K562 (cell line): ENCODE measurements at regions not wholly inside any gene's neighbourhood (a gene's known extent, or its start where the extent isn't known, plus 50 kb on each side); places are given as distances from the start of the nearest gene placed in this dataset.

Experiments used
- ATAC-seq: fragments of 200-7000 bp; cut with Tn5 transposase; 3 replicates; pipeline ENCODE4 v1.9.1; 2020; ENCODE audit warnings: moderate library complexity
- BruUV-seq: library from RNA; stranded (reverse); fragments of 400-500 nt; replicated peaks from 2 replicates; lab custom pipeline; 2021; lab: Mats Ljungman, UMichigan
- CTCF ChIA-PET: fragments of 300-600 bp; formaldehyde crosslinking; extraction: SDS; loops from one replicate; lab custom pipeline; 2021; ENCODE audit warnings: low intra/inter-chr PET ratio; lab: Yijun Ruan, JAX
- POLR2A ChIA-PET: fragments of 300-600, 350-650 bp; sonication (Branson Sonifier 250); formaldehyde crosslinking; extraction: SDS; loops from one replicate; lab custom pipeline; 2021; ENCODE audit warnings: antibody characterized with exemption, inconsistent platforms; lab: Yijun Ruan, JAX
- DNase-seq, 4 experiments: peaks; one replicate each; pipeline versions ENCODE4 v3.0.0 to v3.0.0-alpha.2; 2011 to 2018; ENCODE audit warnings: low spot score in 3 of 4, mixed read lengths in 3 of 4; ENCODE audit errors: extremely low read depth in 1 of 4
- FAIRE-seq: peaks from 2 replicates; lab custom pipeline; 2011; peaks lifted over from hg19 to GRCh38; lab: Jason Lieb, UNC
- H2AFZ ChIP-seq: 2 replicates; pipeline ENCODE4 v1.6.0; 2011; ENCODE audit warnings: low read depth, low read length, control low read depth, inconsistent platforms
- H3K27ac ChIP-seq: fragments of 200-600 bp; 3 replicates; pipeline ENCODE4 v1.8.0; 2011; ENCODE audit warnings: low read depth, mild to moderate bottlenecking, control low read depth, inconsistent platforms, low read length, moderate library complexity, mixed read lengths; ENCODE audit errors: extremely low read depth
- H3K27me3 ChIP-seq, 2 experiments: fragments of 300-600 bp in 1 of 2; 2 replicates in 1 of 2; 3 replicates in 1 of 2; pipeline versions ENCODE4 v1.6.0 to v1.8.0; 2011; ENCODE audit warnings: inconsistent platforms in 2 of 2, low read length in 2 of 2, mild to moderate bottlenecking in 1 of 2, mixed read lengths in 1 of 2, moderate library complexity in 1 of 2; ENCODE audit not compliant: control insufficient read depth in 2 of 2, insufficient read depth in 2 of 2
- H3K36me3 ChIP-seq: fragments of 300-600 bp; 3 replicates; pipeline ENCODE4 v1.8.0; 2011; ENCODE audit warnings: mild to moderate bottlenecking, low read length, inconsistent platforms; ENCODE audit not compliant: control insufficient read depth, insufficient read depth
- H3K4me1 ChIP-seq, 2 experiments: fragments of 200-600 bp in 1 of 2; replicated peaks in 1 of 2; 2 replicates in 1 of 2; 3 replicates in 1 of 2; pipeline versions ENCODE4 v1.5.1 to v1.8.0; 2011; ENCODE audit warnings: inconsistent platforms in 2 of 2, low read length in 2 of 2, mild to moderate bottlenecking in 1 of 2, mixed read lengths in 1 of 2, moderate library complexity in 1 of 2; ENCODE audit not compliant: control insufficient read depth in 2 of 2, insufficient read depth in 2 of 2
- H3K4me2 ChIP-seq: 2 replicates; pipeline ENCODE4 v1.6.1; 2011; ENCODE audit warnings: low read length, control low read depth, inconsistent platforms, mixed read lengths; ENCODE audit not compliant: insufficient read depth
- H3K4me3 ChIP-seq: fragments of 200-600 bp; sonication (generic), shearing (Covaris generic); 2 replicates; pipeline ENCODE4 v1.5.1; 2016; ENCODE audit warnings: control low read depth, inconsistent platforms
- H3K79me2 ChIP-seq: fragments of 200-600 bp; 3 replicates; pipeline ENCODE4 v1.8.0; 2011; ENCODE audit warnings: low read length, inconsistent platforms; ENCODE audit not compliant: control insufficient read depth, insufficient read depth
- H3K9ac ChIP-seq, 2 experiments: 2 replicates each; pipeline versions ENCODE4 v1.6.0 to v1.6.1; 2011; ENCODE audit warnings: low read depth in 2 of 2, low read length in 2 of 2, control low read depth in 1 of 2, inconsistent platforms in 1 of 2, mild to moderate bottlenecking in 1 of 2, mixed read lengths in 1 of 2; ENCODE audit not compliant: insufficient read depth in 1 of 2
- H3K9me1 ChIP-seq: one replicate; pipeline ENCODE4 v1.6.0; 2011; ENCODE audit warnings: inconsistent platforms, mild to moderate bottlenecking, low read length, moderate library complexity; ENCODE audit not compliant: control insufficient read depth, insufficient read depth
- H3K9me3 ChIP-seq: replicated peaks from 2 replicates; pipeline ENCODE4 v1.5.1; 2011; ENCODE audit warnings: low read depth, low read length, inconsistent platforms; ENCODE audit not compliant: control insufficient read depth, insufficient read depth
- H4K20me1 ChIP-seq: replicated peaks from 2 replicates; pipeline ENCODE4 v1.6.1; 2011; ENCODE audit warnings: low read length, inconsistent platforms, mixed read lengths; ENCODE audit not compliant: control insufficient read depth, insufficient read depth
- CEBPB ChIP-seq: fragments of 450-650 bp; IDR thresholded peaks from 2 replicates; pipeline ENCODE4 v1.6.1; 2016; ENCODE audit warnings: missing genetic modification characterization, missing compliant biosample characterization
- E2F3 ChIP-seq: fragments of 250-450 bp; sonication (Bioruptor Pico); IDR thresholded peaks from 2 replicates; pipeline ENCODE4 v1.4.0; 2020; ENCODE audit warnings: mild to moderate bottlenecking
- ELF2 ChIP-seq: fragments of 250-450 bp; sonication (Bioruptor Pico); IDR thresholded peaks from 2 replicates; pipeline ENCODE4 v1.5.0; 2021; ENCODE audit warnings: mild to moderate bottlenecking
- GTF2F1 ChIP-seq: IDR thresholded peaks from 2 replicates; pipeline ENCODE4 v1.6.1; 2011; ENCODE audit warnings: low read depth, low read length, improper control_type of control experiment
- HDAC8 ChIP-seq: fragments of 450-650 bp; IDR thresholded peaks from 2 replicates; pipeline ENCODE4 v1.6.1; 2016; ENCODE audit warnings: mild to moderate bottlenecking, missing genetic modification characterization, moderate library complexity, missing compliant biosample characterization
- HMGN3 ChIP-seq: IDR thresholded peaks from 2 replicates; pipeline ENCODE4 v1.6.1; 2011; ENCODE audit warnings: borderline replicate concordance, low read depth, mild to moderate bottlenecking, mixed read lengths, low read length; ENCODE audit not compliant: insufficient read length; ENCODE audit errors: extremely low read depth
- ILF3 ChIP-seq: fragments of 450-650 bp; IDR thresholded peaks from 2 replicates; pipeline ENCODE4 v1.6.1; 2018; ENCODE audit warnings: antibody characterized with exemption, mild to moderate bottlenecking, moderate library complexity, borderline replicate concordance
- NUFIP1 ChIP-seq: fragments of 450-650 bp; IDR thresholded peaks from 2 replicates; pipeline ENCODE4 v1.6.1; 2018; ENCODE audit not compliant: partially characterized antibody
- PML ChIP-seq: IDR thresholded peaks from 2 replicates; pipeline ENCODE4 v1.6.1; 2012; ENCODE audit warnings: low read length, inconsistent platforms
- RFX5 ChIP-seq: IDR thresholded peaks from 2 replicates; pipeline ENCODE4 v1.6.1; 2011; ENCODE audit warnings: low read depth, mild to moderate bottlenecking, improper control_type of control experiment, low read length
- SIX5 ChIP-seq, 2 experiments: IDR thresholded peaks; 2 replicates each; pipeline ENCODE4 v1.6.1; 2011; ENCODE audit warnings: low read length in 2 of 2, borderline replicate concordance in 1 of 2, low read depth in 1 of 2, mild to moderate bottlenecking in 1 of 2, moderate library complexity in 1 of 2; ENCODE audit not compliant: insufficient read depth in 1 of 2
- SMAD2 ChIP-seq: fragments of 150-350 bp; IDR thresholded peaks from 2 replicates; pipeline ENCODE4 v1.6.1; 2014; ENCODE audit warnings: low read depth, mild to moderate bottlenecking, low read length
- TCF7 ChIP-seq: sonication (generic); IDR thresholded peaks from 2 replicates; pipeline ENCODE4 v1.6.1; 2016; ENCODE audit warnings: antibody characterized with exemption, borderline replicate concordance
- THRA ChIP-seq: fragments of 450-650 bp; IDR thresholded peaks from 2 replicates; pipeline ENCODE4 v1.6.1; 2017; ENCODE audit warnings: mild to moderate bottlenecking, moderate library complexity
- ZBTB34 ChIP-seq: fragments of 250-450 bp; sonication (Bioruptor Pico); IDR thresholded peaks from 2 replicates; pipeline ENCODE4 v1.8.0; 2021; ENCODE audit warnings: mild to moderate bottlenecking, moderate library complexity
- ZMIZ1 ChIP-seq, 2 experiments: fragments of 150-350 bp in 1 of 2; IDR thresholded peaks; 2 replicates each; pipeline ENCODE4 v1.6.1; 2012 to 2016; ENCODE audit warnings: low read depth in 2 of 2, low read length in 2 of 2, mild to moderate bottlenecking in 1 of 2, moderate library complexity in 1 of 2
- ZNF146 ChIP-seq: IDR thresholded peaks from one replicate; pipeline ENCODE4 v1.6.1; 2018; ENCODE audit warnings: missing compliant biosample characterization; ENCODE audit not compliant: unreplicated experiment
- ZNF41 ChIP-seq: fragments of 250-450 bp; sonication (Bioruptor Pico); conservative IDR thresholded peaks from 2 replicates; pipeline ENCODE4 v1.4.0; 2020; ENCODE audit warnings: mild to moderate bottlenecking
- ZNF766 ChIP-seq: fragments of 200-800 bp; sonication (Bioruptor generic); conservative IDR thresholded peaks from 2 replicates; pipeline ENCODE4 v1.6.1; 2016; ENCODE audit warnings: missing genetic modification characterization, missing compliant biosample characterization
- WGBS: fragments of 100-300 bp; shearing (Covaris generic); methylation state at CpG from one replicate; pipeline ENCODE4 v1.1.6; 2016; ENCODE audit warnings: low coverage, mixed read lengths; ENCODE audit not compliant: insufficient coverage; ENCODE audit errors: missing lambda C conversion rate; 5-methylcytosine and 5-hydroxymethylcytosine counted together
- in situ Hi-C: fragments of 300-500 bp; cut with MboI; formaldehyde crosslinking; loops from 4 replicates; pipeline ENCODE4 v1.15.0; 2018; ENCODE audit warnings: inconsistent platforms, mixed read lengths
- intact Hi-C: fragments of 100-400 bp; cut with micrococcal nuclease; formaldehyde crosslinking; loops from 2 replicates; pipeline ENCODE4 v1.14.2; 2022

- FAIRE-seq: no peak
- no peak for ATAC-seq
- Histone ChIP-seq H3K9me3 (no peaks in the 10 kb centered on the region), H3K9me1 (no peaks in the 10 kb centered on the region), H3K4me3 (no peak overlapping the region), H3K4me2 (no peak overlapping the region), H3K79me2 (no peaks in the 10 kb centered on the region), H2AFZ (no peak overlapping the region), H3K27ac (no peak overlapping the region), H3K36me3 (no peaks in the 10 kb centered on the region), H4K20me1 (no peaks in the 10 kb centered on the region), H3K27me3 (peaks cover 19 to 54% of the 10 kb centered on the region in 2 experiments), H3K9ac (no peak overlapping the region), H3K4me1 (peaks cover 0 to 6% of the 10 kb centered on the region in 2 experiments; a peak in 2 of 5 replicates)
- WGBS: 0% methylated on average over 6 of the region's 6 CpGs
- ChIA-PET CTCF (no interaction called here), POLR2A (interaction anchor here (0.6 to 0.7 kb wide), 2 partner anchors 13 to 275 kb away, joined by 3 to 7 read pairs; no protein-coding TSS in a partner anchor)
- in situ Hi-C loops: no loop called here
- DNase-seq: no peak
- no TSS peak for BruUV-seq
- intact Hi-C loops: no loop called here
- TF ChIP-seq HDAC8: no peak
- no peak for TF ChIP-seq RFX5
- TF ChIP-seq ZMIZ1 (IDR thresholded peaks at IDR 0.05; ENCODE audit: low read depth in 2 of 2, low read length in 2 of 2): no peak
- TF ChIP-seq THRA: no peak
- TF ChIP-seq SIX5 (IDR thresholded peaks at IDR 0.05; ENCODE audit: borderline replicate concordance in 1 of 2, insufficient read depth in 1 of 2, low read depth in 1 of 2, low read length in 2 of 2): no peak
- TF ChIP-seq ILF3: no peak
- no peak for TF ChIP-seq ZNF766
- TF ChIP-seq TCF7: no peak
- no peak for TF ChIP-seq CEBPB
- no peak for TF ChIP-seq HMGN3
- no peak for TF ChIP-seq ZBTB34
- TF ChIP-seq ELF2 (CRISPR knock-in tag): no peak
- TF ChIP-seq ZNF146 (CRISPR knock-in tag): no peak
- no peak for TF ChIP-seq ZNF41 (CRISPR knock-in tag)
- no peak for TF ChIP-seq PML
- no peak for TF ChIP-seq SMAD2
- no peak for TF ChIP-seq E2F3 (CRISPR knock-in tag)
- TF ChIP-seq GTF2F1: no peak
- no peak for TF ChIP-seq NUFIP1
Observed at GRCh38 chr12:111038077-111038476, 117.7 kb upstream of the MYL2 start.
